HG02642 (cell line): ENCODE measurements at regions not wholly inside any gene's neighbourhood (a gene's known extent, or its start where the extent isn't known, plus 50 kb on each side); places are given as distances from the start of the nearest gene placed in this dataset.
"Not testable (repeated sequence)": the region's sequence is repeated elsewhere in the genome, so short reads cannot be mapped to it uniquely, and the experiment has no call there.

Experiments used
- ATAC-seq: cut with Tn5 transposase; IDR thresholded peaks from one replicate; pipeline ENCODE4 v1.9.1; 2021; ENCODE audit warnings: mild to moderate bottlenecking; ENCODE audit not compliant: unreplicated experiment, poor library complexity

DNA sequence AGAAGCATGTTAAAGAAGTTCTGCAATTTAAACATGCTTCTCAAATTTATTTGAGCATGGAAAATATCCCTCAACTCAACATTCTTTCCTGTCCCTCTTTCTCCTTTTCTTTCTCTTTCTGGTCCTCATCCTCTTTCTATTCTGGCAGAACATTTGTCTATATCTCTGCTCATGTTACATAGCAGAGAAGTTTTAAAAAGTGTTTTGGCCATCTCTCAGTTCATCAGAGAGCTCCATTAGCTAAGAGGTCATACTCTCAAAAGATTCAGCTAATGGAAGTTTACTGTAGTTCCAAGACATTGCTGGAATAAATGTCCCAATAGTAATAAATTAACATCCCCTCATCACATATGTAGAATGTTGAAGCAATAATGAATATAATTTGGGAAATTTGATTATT, 53.5 kb downstream of the XCL2 start:
- no peak for ATAC-seq

DNA sequence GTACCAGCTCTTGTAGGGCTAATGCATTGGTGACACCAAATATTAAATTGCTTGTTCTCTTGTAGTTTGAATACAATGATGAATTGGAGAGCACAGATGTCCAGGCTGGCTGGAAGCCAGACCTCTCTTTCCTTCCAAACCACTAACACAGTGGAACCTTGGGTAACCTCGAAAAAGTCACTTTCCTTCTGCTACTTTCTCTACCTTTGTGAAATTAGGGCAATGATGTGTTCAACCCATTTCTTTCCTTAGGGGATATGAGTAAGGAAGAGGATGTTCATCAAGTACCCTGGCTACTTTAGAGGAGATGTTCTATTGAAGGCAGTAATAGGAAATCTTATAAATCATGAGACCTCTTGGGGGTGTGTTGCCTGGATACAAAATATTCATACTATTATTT, 55.7 kb downstream of the XCL2 start:
- ATAC-seq = no peak

- ATAC-seq = not testable (repeated sequence)
Observed at GRCh38 chr1:168486820-168487219, 57.0 kb downstream of the XCL2 start.

DNA sequence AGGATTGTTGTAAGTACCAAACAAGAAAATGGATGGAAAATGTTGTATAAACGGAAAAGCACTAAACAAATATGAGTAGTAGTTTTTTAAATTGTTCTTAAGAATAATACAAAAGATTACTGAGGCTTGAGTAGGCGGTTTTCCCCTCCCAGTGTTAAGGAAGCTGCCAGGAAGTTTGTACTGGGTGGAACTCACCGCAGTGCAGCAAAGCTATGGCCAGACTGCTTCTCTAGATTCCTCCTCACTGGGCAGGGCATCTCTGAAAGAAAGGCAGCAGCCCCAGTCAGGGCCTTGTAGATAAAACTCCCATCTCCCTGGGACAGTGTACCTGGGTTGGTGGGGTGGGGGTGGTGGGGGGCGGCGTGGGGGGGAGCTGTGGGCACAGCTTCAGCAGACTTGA, 58.7 kb downstream of the XCL2 start:
- no peak for ATAC-seq

DNA sequence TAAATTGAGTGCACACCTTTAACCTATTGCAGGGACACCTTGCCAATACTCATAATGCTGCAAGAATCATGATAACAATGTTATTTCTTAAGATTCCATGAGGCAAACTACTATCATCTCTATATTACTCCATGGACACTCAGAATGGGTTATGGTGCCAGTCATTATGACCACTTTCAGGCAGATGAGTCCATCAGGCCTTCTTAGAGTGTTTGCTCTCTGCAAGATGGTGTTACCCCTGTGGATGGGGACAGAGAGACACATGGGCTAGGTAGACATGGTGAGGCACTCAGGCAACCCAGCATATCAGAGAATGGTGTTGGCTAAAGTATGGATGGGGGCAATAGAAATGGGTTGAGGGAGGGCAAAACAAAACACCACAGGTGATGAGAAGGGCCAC, 59.7 kb downstream of the XCL2 start:
- ATAC-seq = no peak

- ATAC-seq = no peak
Observed at GRCh38 chr1:168483539-168483938, 60.3 kb downstream of the XCL2 start.

GRCh38 chr1:168482106-168482505, 61.7 kb downstream of the XCL2 start:
- ATAC-seq = no peak

DNA sequence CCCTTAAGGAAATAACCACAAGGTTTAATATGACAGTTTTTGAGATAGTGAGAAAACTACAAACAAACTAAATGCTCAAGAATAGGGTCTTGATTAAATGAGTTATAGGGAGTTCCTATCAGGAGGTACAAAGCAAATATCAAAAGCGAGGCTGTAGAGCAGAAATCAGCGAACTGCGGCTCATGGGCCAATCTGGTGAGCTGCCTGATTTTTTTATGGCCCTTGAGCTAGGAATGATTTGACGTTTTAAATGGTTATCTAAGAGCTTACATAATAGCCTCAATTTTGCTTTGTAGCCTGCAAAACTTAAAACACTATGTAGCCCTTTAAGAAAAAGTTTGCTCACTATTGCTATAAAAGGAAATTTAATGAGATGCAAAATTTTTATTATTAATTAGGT, 62.2 kb downstream of the XCL2 start:
- no peak for ATAC-seq

GRCh38 chr1:168480997-168481396, 62.8 kb downstream of the XCL2 start:
- ATAC-seq = no peak

GRCh38 chr1:168477792-168478191, 66.0 kb downstream of the XCL2 start:
- ATAC-seq = no peak

DNA sequence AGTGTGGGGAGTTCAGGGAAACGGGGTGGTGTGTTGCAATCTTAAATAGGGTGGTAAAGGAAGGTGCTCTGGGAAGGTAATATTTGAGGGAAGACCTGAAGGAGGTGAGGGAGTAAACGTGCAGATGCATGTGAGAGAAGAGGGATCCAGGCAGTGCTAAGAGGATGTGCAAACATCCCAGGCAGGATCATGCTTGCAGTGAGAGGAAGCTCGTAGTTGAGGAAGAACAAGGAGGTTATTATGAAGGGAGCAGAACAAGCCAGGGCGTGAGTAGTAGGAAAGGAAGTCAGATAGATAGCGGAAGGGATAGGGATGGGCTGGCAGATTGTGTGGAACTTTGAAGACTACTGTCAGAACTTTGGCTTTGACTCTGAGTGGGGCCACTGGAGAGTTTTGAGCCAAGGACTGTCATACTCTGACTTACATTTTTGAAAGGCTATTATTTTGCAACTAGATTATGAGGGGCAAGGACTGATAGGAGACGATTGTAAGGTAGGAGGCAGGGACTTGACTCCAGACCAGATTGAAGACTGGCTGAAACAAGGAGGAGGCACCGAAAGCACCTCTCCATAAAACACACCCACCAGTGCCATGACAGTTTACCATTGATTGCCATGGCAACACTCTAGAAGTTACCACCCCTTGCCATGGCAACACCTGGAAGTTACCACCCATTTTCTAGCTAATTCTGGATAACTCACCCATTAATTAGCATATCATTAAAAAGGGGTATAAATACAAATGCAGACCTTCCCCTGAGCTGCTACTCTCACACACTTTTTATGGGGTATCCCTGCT, 67.0 kb downstream of the XCL2 start:
- no peak for ATAC-seq

DNA sequence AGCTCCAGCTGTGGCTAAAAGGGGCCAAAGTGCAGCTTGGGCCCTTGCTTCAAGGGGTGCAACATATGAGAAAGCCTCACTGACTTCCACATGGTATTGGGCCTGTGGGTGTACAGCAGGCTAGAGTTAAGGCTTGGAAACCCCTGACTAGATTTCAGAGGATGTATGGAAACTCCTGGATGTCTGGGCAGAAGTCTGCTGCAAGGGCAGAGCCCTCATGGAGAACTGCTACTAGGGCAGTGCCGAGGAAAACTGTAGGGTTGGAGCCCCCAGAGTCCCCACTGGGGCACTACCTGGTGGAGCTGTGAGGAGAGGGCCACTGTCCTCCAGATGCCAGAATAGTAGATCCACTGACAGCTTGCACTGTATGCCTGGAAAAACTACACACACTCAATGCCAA, 69.5 kb downstream of the XCL2 start:
- ATAC-seq = no peak

GRCh38 chr1:168473126-168473525, 70.7 kb downstream of the XCL2 start:
- ATAC-seq = no peak

- no peak for ATAC-seq
Observed at GRCh38 chr1:168472223-168472622, 71.6 kb downstream of the XCL2 start.

- ATAC-seq = no peak
Observed at GRCh38 chr1:168470901-168471431, 72.8 kb downstream of the XCL2 start.

DNA sequence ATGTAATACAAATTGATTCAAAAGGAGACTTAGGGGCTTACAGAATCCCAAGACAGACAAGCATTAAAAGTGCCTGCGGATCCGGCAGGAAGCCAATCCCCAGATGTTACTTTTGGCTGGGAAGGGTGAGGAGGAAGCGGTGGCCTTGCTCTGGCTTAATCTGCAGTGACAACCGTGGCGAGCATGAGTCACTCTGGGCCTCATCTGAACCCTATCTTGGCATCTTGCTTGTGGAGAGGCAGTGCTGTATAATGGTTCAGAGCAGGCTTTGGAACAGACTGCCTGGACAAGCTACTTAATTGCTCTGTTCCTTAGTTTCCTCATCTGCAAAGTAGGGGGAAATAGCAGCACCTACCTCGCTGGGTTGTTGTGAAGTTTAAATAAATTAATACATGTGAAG, 74.1 kb downstream of the XCL2 start:
- no peak for ATAC-seq

- ATAC-seq = no peak
Observed at GRCh38 chr1:168468822-168469221, 75.0 kb downstream of the XCL2 start.

- no peak for ATAC-seq
Observed at GRCh38 chr1:168468042-168468809, 75.6 kb downstream of the XCL2 start.

- ATAC-seq = no peak
Observed at GRCh38 chr1:168467452-168467851, 76.3 kb downstream of the XCL2 start.

GRCh38 chr1:168466714-168467131, 77.1 kb downstream of the XCL2 start:
- peak; percentile 60 for ATAC-seq

GRCh38 chr1:168466092-168466713, 77.6 kb downstream of the XCL2 start:
- ATAC-seq = peak; percentile 63
